B cell (primary cell): ENCODE measurements at regions not wholly inside any gene's neighbourhood (a gene's known extent, or its start where the extent isn't known, plus 50 kb on each side); places are given as distances from the start of the nearest gene placed in this dataset.

Experiments
- ATAC-seq: fragments of 200-7000 bp; cut with Tn5 transposase; one replicate; pipeline ENCODE4 v1.10.0; 2021; ENCODE audit warnings: low read depth, mild to moderate bottlenecking, moderate number of reproducible peaks, moderate library complexity
- CTCF ChIA-PET: fragments of 350-600 bp; sonication (Branson Sonifier 250); formaldehyde crosslinking; loops from one replicate; lab custom pipeline; 2021; ENCODE audit warnings: antibody characterized with exemption, inconsistent platforms; lab: Charles Lee
- POLR2A ChIA-PET: fragments of 350-600 bp; sonication (Branson Sonifier 250); formaldehyde crosslinking; loops from one replicate; lab custom pipeline; 2021; ENCODE audit warnings: antibody characterized with exemption; lab: Charles Lee
- DNase-seq: peaks from one replicate; pipeline ENCODE4 v3.0.0; 2013
- H2AFZ ChIP-seq: 2 replicates; pipeline ENCODE4 v1.6.1; 2012; ENCODE audit warnings: mild to moderate bottlenecking, low read depth, low read length; ENCODE audit not compliant: insufficient read depth, poor library complexity, severe bottlenecking
- H3K27ac ChIP-seq, 2 donors: 1 replicate in 1 of 2; 2 replicates in 1 of 2; pipeline ENCODE4 v1.5.1; 2012 to 2013; ENCODE audit warnings: low read length in 2 of 2, mild to moderate bottlenecking in 2 of 2, moderate library complexity in 1 of 2
- H3K27me3 ChIP-seq, 4 experiments: fragments of 200-600 bp in 1 of 4; sonication (generic) in 1 of 4; replicated peaks in 1 of 4; 1 replicate in 2 of 4; 2 replicates in 2 of 4; pipeline versions ENCODE4 v1.6.1 to v1.7.0; 2013 to 2016; ENCODE audit warnings: low read length in 3 of 4, mild to moderate bottlenecking in 2 of 4, mixed read lengths in 1 of 4, moderate library complexity in 1 of 4; ENCODE audit not compliant: insufficient read depth in 4 of 4, control insufficient read depth in 3 of 4; ENCODE audit errors: control extremely low read depth in 1 of 4
- H3K36me3 ChIP-seq, 2 experiments: replicated peaks in 1 of 2; 1 replicate in 1 of 2; 2 replicates in 1 of 2; pipeline versions ENCODE4 v1.6.1 to v1.7.1; 2013; ENCODE audit warnings: low read length in 1 of 2; ENCODE audit not compliant: insufficient read depth in 2 of 2, control insufficient read depth in 1 of 2; ENCODE audit errors: control extremely low read depth in 1 of 2, extremely low read depth in 1 of 2
- H3K4me1 ChIP-seq, 2 donors: fragments of 200-600 bp in 1 of 2; sonication (generic) in 1 of 2; 1 replicate in 1 of 2; 2 replicates in 1 of 2; pipeline versions ENCODE4 v1.5.1 to v1.6.1; 2013 to 2017; ENCODE audit warnings: low read length in 2 of 2; ENCODE audit not compliant: control insufficient read depth in 2 of 2, insufficient read depth in 2 of 2
- H3K4me2 ChIP-seq: replicated peaks from 2 replicates; pipeline ENCODE3; 2012; ENCODE audit warnings: mild to moderate bottlenecking, low read depth, low read length; ENCODE audit not compliant: poor library complexity, severe bottlenecking
- H3K4me3 ChIP-seq, 5 experiments: fragments of 200-600 bp in 1 of 5; sonication (generic) in 1 of 5; 1 replicate in 3 of 5; 2 replicates in 2 of 5; pipeline versions ENCODE4 v1.5.1 to v1.7.0; 2011 to 2016; ENCODE audit warnings: low read length in 4 of 5, mild to moderate bottlenecking in 4 of 5, low read depth in 2 of 5, control low read depth in 1 of 5, moderate library complexity in 1 of 5; ENCODE audit not compliant: insufficient read depth in 1 of 5; ENCODE audit errors: control extremely low read depth in 1 of 5, extremely low read depth in 1 of 5
- H3K79me2 ChIP-seq: fragments of 200-600 bp; sonication (generic); one replicate; pipeline ENCODE4 v1.6.0; 2016; ENCODE audit warnings: low read length; ENCODE audit not compliant: control insufficient read depth, insufficient read depth
- H3K9ac ChIP-seq: fragments of 200-600 bp; sonication (generic); 2 replicates; pipeline ENCODE4 v1.6.1; 2017; ENCODE audit warnings: mild to moderate bottlenecking, low read length, moderate library complexity
- H3K9me3 ChIP-seq, 3 donors: one replicate each; pipeline versions ENCODE4 v1.6.1 to v1.7.1; 2013; ENCODE audit warnings: low read length in 2 of 3; ENCODE audit not compliant: control insufficient read depth in 2 of 3, insufficient read depth in 1 of 3; ENCODE audit errors: control extremely low read depth in 1 of 3
- H4K20me1 ChIP-seq: 2 replicates; pipeline ENCODE4 v1.6.0; 2012; ENCODE audit warnings: mild to moderate bottlenecking, low read length; ENCODE audit not compliant: insufficient read depth, control insufficient read depth, poor library complexity, severe bottlenecking
- H3K27ac Mint-ChIP-seq: one replicate; pipeline ENCODE4 v1.8.0; 2021; ENCODE audit warnings: mixed read lengths
- H3K27me3 Mint-ChIP-seq: one replicate; pipeline ENCODE4 v1.8.0; 2021; ENCODE audit warnings: mixed read lengths
- H3K4me1 Mint-ChIP-seq: one replicate; pipeline ENCODE4 v1.8.0; 2021; ENCODE audit warnings: mixed read lengths
- H3K4me3 Mint-ChIP-seq: one replicate; pipeline ENCODE4 v1.8.0; 2021; ENCODE audit warnings: mixed read lengths
- H3K9me3 Mint-ChIP-seq: one replicate; pipeline ENCODE4 v1.8.0; 2022; ENCODE audit warnings: mixed read lengths; ENCODE audit not compliant: insufficient read depth
- CTCF ChIP-seq: fragments of 200-600 bp; IDR thresholded peaks from one replicate; pipeline ENCODE4 v1.8.0; 2022; ENCODE audit warnings: antibody characterized with exemption, mild to moderate bottlenecking
- EZH2 ChIP-seq: IDR thresholded peaks from 2 replicates; pipeline ENCODE4 v1.6.1; 2012; ENCODE audit warnings: borderline replicate concordance, low read depth, mild to moderate bottlenecking, moderate library complexity, low read length; ENCODE audit not compliant: insufficient read depth, poor library complexity, severe bottlenecking
- WGBS: methylation state at CpG from one replicate; pipeline ENCODE4 v1.1.5; 2013; ENCODE audit warnings: missing lambda C conversion rate; ENCODE audit not compliant: insufficient coverage; 5-methylcytosine and 5-hydroxymethylcytosine counted together
- intact Hi-C: fragments of 100-400 bp; cut with micrococcal nuclease; formaldehyde crosslinking; loops from one replicate; pipeline ENCODE4 v1.10.0; 2022

- Histone ChIP-seq H3K4me3 (no peak overlapping the region), H3K79me2 (no peaks in the 10 kb centered on the region), H3K9ac (no peak overlapping the region), H4K20me1 (no peaks in the 10 kb centered on the region), H3K4me2 (no peak overlapping the region), H3K36me3 (no peaks in the 10 kb centered on the region), H2AFZ (no peak overlapping the region), H3K4me1 (no peaks in the 10 kb centered on the region), H3K27me3 (no peaks in the 10 kb centered on the region), H3K27ac (no peak overlapping the region), H3K9me3 (no peaks in the 10 kb centered on the region)
- no peak overlapping the region for H3K27ac Mint-ChIP-seq
- no peak overlapping the region for H3K4me3 Mint-ChIP-seq
- POLR2A ChIA-PET: no interaction called here
- ATAC-seq: no peak
- no peaks in the 10 kb centered on the region for H3K4me1 Mint-ChIP-seq
- H3K27me3 Mint-ChIP-seq: no peaks in the 10 kb centered on the region
- intact Hi-C loops: no loop called here
- CTCF ChIA-PET: no interaction called here
- TF ChIP-seq CTCF: no peak
- no peak for TF ChIP-seq EZH2
- DNase-seq: no peak
- no peaks in the 10 kb centered on the region for H3K9me3 Mint-ChIP-seq
- no CpG with 5 or more reads among the region's 2 CpGs for WGBS
Observed at GRCh38 chr1:81242103-81242502, 558.6 kb upstream of the ADGRL2 start.

DNA sequence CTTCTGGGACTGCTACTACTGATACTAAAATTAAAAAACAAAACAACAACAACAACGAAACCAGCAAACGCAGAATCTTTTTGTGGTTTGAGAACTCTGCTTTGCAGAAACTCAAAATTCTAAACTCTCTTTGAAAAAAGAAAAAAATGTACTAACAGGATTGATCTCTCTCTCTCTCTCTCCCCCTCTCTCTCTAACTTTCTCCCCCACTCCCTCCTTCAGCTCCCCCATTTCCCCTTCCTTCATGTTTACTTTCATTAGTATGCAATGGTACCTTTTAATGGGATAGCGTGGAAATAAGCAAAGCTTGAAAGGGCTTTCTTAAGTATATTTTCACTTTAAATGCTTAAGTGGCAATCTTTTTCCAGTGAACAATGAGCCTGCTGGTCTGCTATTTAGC, 562.6 kb upstream of the ADGRL2 start:
- DNase-seq (no peak), ATAC-seq (no peak)
- no CpG with 5 or more reads among the region's 3 CpGs for WGBS
- H3K79me2 ChIP-seq: no peaks in the 10 kb centered on the region
- Mint-ChIP-seq H3K4me1 (no peaks in the 10 kb centered on the region), H3K27ac (no peak overlapping the region), H3K4me3 (no peak overlapping the region), H3K27me3 (no peaks in the 10 kb centered on the region), H3K9me3 (no peaks in the 10 kb centered on the region)
- H3K4me2 ChIP-seq: no peak overlapping the region
- H3K27me3 ChIP-seq: no peaks in the 10 kb centered on the region
- H4K20me1 ChIP-seq: no peaks in the 10 kb centered on the region
- ChIA-PET POLR2A (no interaction called here), CTCF (no interaction called here)
- no peak for TF ChIP-seq EZH2
- TF ChIP-seq CTCF: no peak
- H3K4me1 ChIP-seq: no peaks in the 10 kb centered on the region
- no peak overlapping the region for H3K9ac ChIP-seq
- H3K9me3 ChIP-seq: no peaks in the 10 kb centered on the region
- no peak overlapping the region for H3K4me3 ChIP-seq
- intact Hi-C loops: no loop called here
- no peak overlapping the region for H2AFZ ChIP-seq
- no peak overlapping the region for H3K27ac ChIP-seq
- no peaks in the 10 kb centered on the region for H3K36me3 ChIP-seq
